ENCODE measurements at regions not wholly inside any gene's neighbourhood (a gene's known extent, or its start where the extent isn't known, plus 50 kb on each side); places are given as distances from the start of the nearest gene placed in this dataset.

DNA sequence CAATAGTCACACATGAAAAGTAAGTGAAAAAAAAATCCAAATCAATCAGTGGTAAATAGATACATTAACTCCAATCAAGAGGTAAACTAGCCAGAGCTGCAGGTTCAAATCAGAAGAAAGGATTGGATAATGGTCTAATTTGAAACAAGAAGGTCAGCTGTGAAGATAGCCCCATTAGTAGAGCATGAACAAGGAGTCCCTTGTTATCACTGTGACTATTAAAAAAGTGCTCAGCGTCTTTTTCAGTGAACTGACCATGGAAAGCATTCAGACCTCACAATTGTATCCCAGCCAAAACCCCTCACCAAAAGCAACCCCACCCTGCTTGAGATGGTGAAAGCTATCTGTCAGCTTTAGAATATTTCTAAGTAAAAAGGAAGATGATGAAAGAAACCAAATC is 125.0 kb upstream of the EGLN3 start:
- TF ChIP-seq, protein P1, sequence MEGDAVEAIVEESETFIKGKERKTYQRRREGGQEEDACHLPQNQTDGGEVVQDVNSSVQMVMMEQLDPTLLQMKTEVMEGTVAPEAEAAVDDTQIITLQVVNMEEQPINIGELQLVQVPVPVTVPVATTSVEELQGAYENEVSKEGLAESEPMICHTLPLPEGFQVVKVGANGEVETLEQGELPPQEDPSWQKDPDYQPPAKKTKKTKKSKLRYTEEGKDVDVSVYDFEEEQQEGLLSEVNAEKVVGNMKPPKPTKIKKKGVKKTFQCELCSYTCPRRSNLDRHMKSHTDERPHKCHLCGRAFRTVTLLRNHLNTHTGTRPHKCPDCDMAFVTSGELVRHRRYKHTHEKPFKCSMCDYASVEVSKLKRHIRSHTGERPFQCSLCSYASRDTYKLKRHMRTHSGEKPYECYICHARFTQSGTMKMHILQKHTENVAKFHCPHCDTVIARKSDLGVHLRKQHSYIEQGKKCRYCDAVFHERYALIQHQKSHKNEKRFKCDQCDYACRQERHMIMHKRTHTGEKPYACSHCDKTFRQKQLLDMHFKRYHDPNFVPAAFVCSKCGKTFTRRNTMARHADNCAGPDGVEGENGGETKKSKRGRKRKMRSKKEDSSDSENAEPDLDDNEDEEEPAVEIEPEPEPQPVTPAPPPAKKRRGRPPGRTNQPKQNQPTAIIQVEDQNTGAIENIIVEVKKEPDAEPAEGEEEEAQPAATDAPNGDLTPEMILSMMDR (IDR thresholded peaks at IDR 0.05; ENCODE audit: low read depth, low read length), result no peak
- H3K4me3 ChIP-seq (ENCODE audit: low read depth, low read length), result no peak overlapping the region

DNA sequence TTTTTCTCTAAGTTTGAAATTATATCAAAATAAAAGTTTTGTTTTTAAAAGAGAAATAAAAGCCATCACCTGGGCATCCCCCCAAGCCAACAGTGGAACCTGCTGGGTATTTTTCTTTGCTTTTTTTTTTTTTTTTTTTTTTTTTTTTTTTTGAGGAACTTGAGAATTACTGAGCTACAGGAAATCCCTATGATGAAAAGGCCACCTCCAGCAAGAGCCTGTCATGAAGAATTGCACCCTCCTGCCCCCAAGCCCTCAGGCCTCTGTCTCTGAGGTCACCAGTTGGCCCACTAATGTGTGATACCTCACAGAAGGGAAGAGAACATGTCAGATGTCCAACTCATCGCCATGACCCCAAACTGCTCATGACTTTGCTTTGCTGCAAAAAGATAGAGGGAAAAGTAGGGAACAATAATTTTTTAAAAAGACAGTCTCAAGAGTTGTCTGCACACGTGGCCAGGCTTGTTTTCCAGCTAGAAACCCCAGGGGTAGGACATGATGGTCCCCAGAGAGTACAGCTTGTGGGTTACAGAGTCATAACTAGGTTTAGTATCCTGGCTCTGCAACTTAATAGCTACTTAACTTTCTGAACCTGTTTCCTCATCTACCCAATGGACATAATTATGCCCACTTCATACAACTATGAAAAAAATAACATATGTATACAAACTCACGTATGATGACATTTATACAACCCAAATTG is 124.3 kb upstream of the EGLN3 start:
- TF ChIP-seq, protein P1 (IDR thresholded peaks at IDR 0.05; ENCODE audit: low read depth, low read length), result no peak
- H3K4me3 ChIP-seq (ENCODE audit: low read depth, low read length), result no peak overlapping the region

DNA sequence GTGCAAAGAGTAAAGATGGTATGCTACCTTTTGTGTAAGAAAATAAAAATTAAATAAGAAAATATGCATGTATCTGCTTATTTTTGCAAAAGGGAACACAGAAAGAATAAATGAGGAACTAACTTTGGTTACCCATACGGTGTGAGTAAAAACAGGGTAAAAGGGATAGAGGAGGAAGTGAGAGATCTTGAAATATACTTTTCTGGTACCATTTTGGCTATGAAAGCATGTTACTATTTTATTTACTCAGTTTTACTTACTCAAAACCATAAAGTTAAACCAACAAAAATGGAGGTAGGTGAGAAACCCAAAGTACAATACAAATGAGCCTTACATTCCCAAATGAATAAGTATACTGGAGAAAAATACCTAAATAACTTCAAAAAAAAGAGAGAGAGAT is 122.0 kb upstream of the EGLN3 start:
- TF ChIP-seq, protein P1 (IDR thresholded peaks at IDR 0.05; ENCODE audit: low read depth, low read length), result no peak
- H3K4me3 ChIP-seq (ENCODE audit: low read depth, low read length), result no peak overlapping the region

DNA sequence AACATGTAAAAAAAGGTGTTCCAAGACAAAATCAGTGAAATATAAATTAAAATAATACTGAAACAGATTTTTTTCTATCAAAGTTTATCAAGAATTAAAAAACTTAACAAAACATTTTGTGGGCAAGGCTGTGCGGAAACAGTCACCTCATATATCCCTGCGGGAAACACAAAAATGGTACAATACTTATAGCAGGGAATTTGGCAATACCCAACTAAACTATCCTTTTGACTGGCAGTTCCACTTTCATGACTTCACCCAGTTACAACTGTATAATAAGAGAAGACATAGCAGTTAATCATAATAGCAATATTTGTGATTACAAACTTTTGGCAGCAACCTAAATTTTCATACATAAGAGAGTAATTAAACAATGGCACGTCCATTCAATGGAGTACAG is 121.5 kb upstream of the EGLN3 start:
- TF ChIP-seq, protein P1 (IDR thresholded peaks at IDR 0.05; ENCODE audit: low read depth, low read length), result no peak
- no peak overlapping the region for H3K4me3 ChIP-seq (ENCODE audit: low read depth, low read length)

DNA sequence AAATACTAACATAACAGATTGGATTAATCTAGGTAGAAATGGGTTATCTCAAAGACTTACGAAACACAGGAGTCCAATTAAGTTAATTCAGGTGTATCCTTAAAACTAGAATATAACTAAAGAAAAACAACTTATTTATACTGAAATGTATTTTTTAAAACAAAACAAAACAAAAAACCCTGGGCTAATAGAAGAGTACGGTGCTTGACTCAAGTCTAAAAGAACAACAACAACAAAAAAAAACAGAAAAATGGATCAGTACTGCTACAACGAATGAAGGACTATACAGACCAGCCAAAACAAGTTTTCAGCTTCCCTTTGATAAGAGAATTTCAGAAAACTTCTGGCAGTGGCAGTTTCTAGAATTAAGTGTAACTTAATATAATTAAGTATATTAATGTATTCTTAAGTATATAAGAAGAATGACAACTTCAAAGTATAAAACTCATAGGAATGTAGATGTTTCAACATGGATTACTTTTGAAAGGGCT is 120.1 kb upstream of the EGLN3 start:
- TF ChIP-seq, protein P1 (IDR thresholded peaks at IDR 0.05; ENCODE audit: low read depth, low read length), result no peak
- no peak overlapping the region for H3K4me3 ChIP-seq (ENCODE audit: low read depth, low read length)

DNA sequence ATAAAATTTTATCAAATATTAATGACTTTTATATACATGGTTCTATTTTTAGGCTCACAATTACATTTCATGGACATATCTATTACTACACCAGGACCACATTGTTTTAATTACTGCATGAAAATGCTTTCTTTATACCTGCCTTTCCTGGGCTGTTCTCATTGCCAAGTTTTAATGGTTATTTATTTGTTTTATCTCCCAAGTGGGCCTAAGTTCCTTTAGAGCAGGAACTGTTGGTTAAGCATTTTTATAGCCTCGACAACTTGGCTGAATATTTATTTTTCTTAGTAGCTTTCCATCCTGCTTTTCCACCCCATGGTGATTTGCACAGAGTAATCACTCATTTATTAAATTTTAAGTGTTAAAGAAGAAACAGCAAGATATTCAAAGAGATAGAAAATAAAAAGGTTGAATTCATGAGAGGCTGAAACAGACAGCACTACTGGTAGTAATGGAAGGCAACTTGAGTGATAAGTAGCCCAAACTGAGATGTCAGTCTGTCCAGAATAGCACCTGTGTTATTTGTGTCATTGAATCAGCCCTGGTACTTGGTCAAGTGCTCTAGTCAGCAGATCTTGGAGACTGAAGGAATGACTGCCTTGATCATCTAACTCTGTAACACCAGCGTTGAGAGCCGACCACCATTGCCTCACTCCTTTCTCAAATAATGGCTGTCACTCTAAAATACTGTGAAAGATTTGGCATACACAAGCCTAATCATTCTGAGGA is 119.1 kb upstream of the EGLN3 start:
- TF ChIP-seq, protein P1 (IDR thresholded peaks at IDR 0.05; ENCODE audit: low read depth, low read length), result no peak
- no peak overlapping the region for H3K4me3 ChIP-seq (ENCODE audit: low read depth, low read length)

DNA sequence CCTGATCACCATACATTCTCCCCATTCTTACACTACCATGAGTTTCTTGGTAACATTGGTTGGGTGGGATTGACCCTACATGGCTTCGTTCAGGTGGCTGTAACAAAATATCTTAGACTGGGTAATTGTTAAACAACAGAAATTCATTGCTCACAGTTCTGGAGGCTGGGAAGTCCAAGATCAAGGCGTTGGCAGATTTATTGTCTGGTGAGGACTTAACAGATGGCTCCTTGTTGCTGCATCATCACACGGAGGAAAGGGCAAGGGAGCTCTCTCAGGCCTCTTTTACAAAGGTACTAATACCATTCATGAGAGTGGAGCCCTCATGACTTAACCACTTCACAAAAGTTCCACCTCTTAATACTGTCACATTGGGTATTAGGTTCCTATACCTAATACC is 116.7 kb upstream of the EGLN3 start:
- TF ChIP-seq, protein P1 (IDR thresholded peaks at IDR 0.05; ENCODE audit: low read depth, low read length), result no peak
- H3K4me3 ChIP-seq (ENCODE audit: low read depth, low read length), result no peak overlapping the region
